SK-N-SH treated with all-trans-retinoic acid at 6 μM for 48 hours (cell line): ENCODE measurements at regions not wholly inside any gene's neighbourhood (a gene's known extent, or its start where the extent isn't known, plus 50 kb on each side); places are given as distances from the start of the nearest gene placed in this dataset.

Experiments
- ARNTL ChIP-seq: fragments of 450-650 bp; formaldehyde crosslinking; IDR thresholded peaks from 2 replicates; pipeline ENCODE4 v1.5.0; 2020; ENCODE audit warnings: low read depth, mild to moderate bottlenecking, moderate library complexity, borderline replicate concordance
- BACH2 ChIP-seq: fragments of 250-450 bp; sonication (Bioruptor Pico); IDR thresholded peaks from 2 replicates; pipeline ENCODE4 v1.9.0; 2021; ENCODE audit warnings: mild to moderate bottlenecking, borderline replicate concordance
- ESRRG ChIP-seq: fragments of 250-450 bp; sonication (Bioruptor Pico); IDR thresholded peaks from 2 replicates; pipeline ENCODE4 v1.6.1; 2021; ENCODE audit warnings: mild to moderate bottlenecking
- GLIS3 ChIP-seq: fragments of 250-450 bp; sonication (Bioruptor Pico); IDR thresholded peaks from 2 replicates; pipeline ENCODE4 v1.5.0; 2020; ENCODE audit warnings: mild to moderate bottlenecking, moderate library complexity
- ISL1 ChIP-seq: fragments of 250-450 bp; sonication (Bioruptor Pico); IDR thresholded peaks from 2 replicates; pipeline ENCODE4 v2.1.2; 2022; ENCODE audit warnings: mild to moderate bottlenecking, moderate library complexity
- PATZ1 ChIP-seq: fragments of 250-450 bp; sonication (Bioruptor Pico); IDR thresholded peaks from 2 replicates; pipeline ENCODE4 v1.8.0; 2020; ENCODE audit warnings: mild to moderate bottlenecking, moderate library complexity, borderline replicate concordance
- SNAI2 ChIP-seq: fragments of 250-450 bp; sonication (Bioruptor Pico); IDR thresholded peaks from 2 replicates; pipeline ENCODE4 v1.5.0; 2020; ENCODE audit warnings: mild to moderate bottlenecking, moderate library complexity
- TCF4 ChIP-seq: fragments of 250-450 bp; sonication (Bioruptor Pico); IDR thresholded peaks from 2 replicates; pipeline ENCODE4 v1.8.0; 2021; ENCODE audit warnings: mild to moderate bottlenecking, moderate library complexity, borderline replicate concordance
- TSHZ2 ChIP-seq: fragments of 250-450 bp; sonication (Bioruptor Pico); IDR thresholded peaks from 2 replicates; pipeline ENCODE4 v1.5.0; 2020; ENCODE audit warnings: mild to moderate bottlenecking, moderate library complexity
- ZC3H10 ChIP-seq: fragments of 250-450 bp; sonication (Bioruptor Pico); IDR thresholded peaks from 2 replicates; pipeline ENCODE4 v1.5.1; 2021; ENCODE audit warnings: mild to moderate bottlenecking, moderate library complexity
- ZFP3 ChIP-seq: fragments of 250-450 bp; sonication (Bioruptor Pico); IDR thresholded peaks from 2 replicates; pipeline ENCODE4 v1.5.0; 2020; ENCODE audit warnings: mild to moderate bottlenecking, moderate library complexity
- ZFP30 ChIP-seq: fragments of 450-650 bp; formaldehyde crosslinking; IDR thresholded peaks from 2 replicates; pipeline ENCODE4 v1.5.0; 2022; ENCODE audit warnings: mild to moderate bottlenecking, moderate library complexity
- ZNF70 ChIP-seq: fragments of 450-650 bp; formaldehyde crosslinking; IDR thresholded peaks from 2 replicates; pipeline ENCODE4 v1.5.0; 2020; ENCODE audit warnings: mild to moderate bottlenecking, moderate library complexity

DNA sequence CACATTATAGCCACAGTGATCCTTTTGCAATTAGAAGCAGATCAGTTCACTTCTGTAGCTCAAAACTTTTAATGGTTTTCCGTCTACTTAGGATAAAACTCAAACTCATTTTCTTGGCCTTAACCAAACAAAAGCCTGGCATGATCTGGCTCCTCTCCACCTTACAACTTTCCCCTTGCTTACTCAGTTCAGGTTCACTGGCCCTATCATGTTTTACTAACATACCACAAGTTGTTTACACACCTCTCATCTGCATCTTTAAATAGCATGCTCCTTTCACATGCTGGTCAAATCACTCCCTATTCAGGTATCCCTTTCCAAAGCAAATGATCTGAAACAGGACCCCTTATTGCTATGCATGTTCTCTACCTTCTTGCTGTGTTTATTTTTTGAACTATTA, 191.4 kb upstream of the FAM83B start:
- TF ChIP-seq PATZ1 (CRISPR knock-in tag): no peak
- TF ChIP-seq GLIS3 (CRISPR knock-in tag): no peak
- TF ChIP-seq SNAI2: no peak
- TF ChIP-seq ESRRG (CRISPR knock-in tag): no peak
- TF ChIP-seq TCF4 (CRISPR knock-in tag): no peak
- no peak for TF ChIP-seq ZC3H10 (CRISPR knock-in tag)
- no peak for TF ChIP-seq ZFP30 (CRISPR knock-in tag)
- no peak for TF ChIP-seq ZFP3 (CRISPR knock-in tag)
- TF ChIP-seq BACH2 (CRISPR knock-in tag): no peak
- TF ChIP-seq ZNF70 (CRISPR knock-in tag): no peak
- no peak for TF ChIP-seq ARNTL (CRISPR knock-in tag)
- no peak for TF ChIP-seq ISL1
- no peak for TF ChIP-seq TSHZ2 (CRISPR knock-in tag)
